GM13977 (cell line): ENCODE measurements at regions not wholly inside any gene's neighbourhood (a gene's known extent, or its start where the extent isn't known, plus 50 kb on each side); places are given as distances from the start of the nearest gene placed in this dataset.

ENCODE experiments used
- DNase-seq: peaks from one replicate; pipeline ENCODE4 v3.0.0; 2012; ENCODE audit warnings: low spot score
- CTCF ChIP-seq: IDR thresholded peaks from 2 replicates; pipeline ENCODE4 v1.5.1; 2012; ENCODE audit warnings: mild to moderate bottlenecking, control low read depth; ENCODE audit not compliant: insufficient read depth; ENCODE audit errors: extremely low read depth, missing control alignments
- in situ Hi-C: fragments of 300-500 bp; cut with MboI; formaldehyde crosslinking; loops from one replicate; pipeline ENCODE4 v1.12.0; 2022; ENCODE audit warnings: low sequenced_read_pairs, low pct_unique_long_range_greater_than_20kb, mixed read lengths, inconsistent platforms; ENCODE audit not compliant: unreplicated experiment

DNA sequence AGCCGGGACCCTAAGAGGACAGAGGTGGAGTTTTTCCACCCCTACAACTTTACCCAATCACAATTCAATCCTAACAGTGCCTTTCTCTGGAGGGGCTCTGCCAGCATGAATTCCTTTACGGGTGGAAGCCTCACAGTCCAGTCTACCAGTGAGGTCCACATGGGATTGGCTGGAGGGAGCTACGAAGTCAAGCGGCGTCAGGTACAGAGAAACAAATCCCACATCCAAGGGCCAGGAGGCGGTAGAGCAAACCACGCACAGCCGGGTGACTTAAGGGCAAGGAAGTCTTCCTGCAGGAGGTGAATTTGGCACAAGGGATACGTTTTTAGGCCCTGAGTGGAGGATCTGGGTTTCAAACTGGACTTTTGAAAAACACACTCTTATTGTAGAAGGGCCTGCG, 199.6 kb downstream of the UQCRFS1 start:
- DNase-seq: no peak
- in situ Hi-C loops: no loop called here
- no peak for TF ChIP-seq CTCF

DNA sequence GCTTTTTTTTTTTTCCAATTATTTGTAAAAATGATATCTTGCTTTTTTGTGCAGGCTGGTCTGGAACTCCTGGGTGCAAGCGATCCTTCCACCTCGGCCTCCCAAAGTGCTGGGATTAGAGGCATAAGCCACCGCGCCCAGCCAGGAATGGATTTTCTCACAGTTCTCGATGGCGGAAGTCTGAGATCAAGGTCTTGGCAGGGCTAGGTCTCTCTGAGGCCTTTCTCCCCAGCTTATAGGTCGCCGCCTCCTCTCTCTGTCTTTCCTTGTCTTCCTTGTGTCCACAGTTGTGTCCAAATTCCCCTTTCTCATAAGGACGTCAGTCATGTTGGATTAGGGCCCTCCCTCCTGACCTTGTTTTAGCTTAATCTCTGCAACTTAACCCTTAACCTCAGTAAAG, 200.5 kb downstream of the UQCRFS1 start:
- in situ Hi-C loops: no loop called here
- TF ChIP-seq CTCF: no peak
- DNase-seq: no peak

- no peak for TF ChIP-seq CTCF
- in situ Hi-C loops: no loop called here
- no peak for DNase-seq
Measured at GRCh38 chr19:29010276-29010675, 202.7 kb downstream of the UQCRFS1 start.

DNA sequence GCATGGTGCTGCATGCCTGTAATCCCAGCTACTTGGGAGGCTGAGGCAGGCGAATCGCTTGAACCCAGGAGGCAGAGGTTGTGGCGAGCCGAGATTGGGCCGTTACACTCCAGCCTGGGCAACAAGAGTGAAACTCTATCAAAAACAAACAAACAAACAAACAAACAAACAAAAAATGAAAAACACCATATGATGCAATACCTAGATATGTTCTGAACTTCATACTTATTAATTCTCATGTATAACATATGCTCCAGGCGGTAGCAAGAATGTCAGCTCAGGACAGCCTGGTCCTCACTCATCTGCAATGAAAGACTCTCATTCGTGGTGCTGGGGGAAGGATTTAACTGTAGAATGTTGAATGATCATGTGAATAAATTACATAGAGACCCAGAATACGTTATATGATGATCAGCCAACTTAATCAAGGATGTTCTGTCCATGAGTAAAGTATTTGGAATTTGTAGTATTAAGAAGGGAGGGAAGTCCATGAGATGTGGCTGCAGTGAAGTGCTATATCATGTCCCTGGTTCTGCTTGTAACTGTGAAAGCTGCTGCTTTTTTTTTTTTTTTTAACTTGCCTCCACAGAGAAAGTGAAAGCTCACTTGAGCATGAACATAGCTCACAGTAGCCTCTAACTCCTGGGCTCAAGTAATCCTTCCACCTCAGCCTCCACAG, 206.8 kb downstream of the UQCRFS1 start:
- no peak for DNase-seq
- TF ChIP-seq CTCF: no peak
- in situ Hi-C loops: no loop called here

GRCh38 chr19:29004796-29005195, 208.2 kb downstream of the UQCRFS1 start:
- no peak for DNase-seq
- in situ Hi-C loops: no loop called here
- TF ChIP-seq CTCF: no peak

GRCh38 chr19:29003641-29004409, 209.1 kb downstream of the UQCRFS1 start:
- no peak for DNase-seq
- in situ Hi-C loops: no loop called here
- no peak for TF ChIP-seq CTCF
